ENCODE measurements at regions not wholly inside any gene's neighbourhood (a gene's known extent, or its start where the extent isn't known, plus 50 kb on each side); places are given as distances from the start of the nearest gene placed in this dataset. TPM values are rescaled to one million over a fixed set of nuclear protein-coding genes. Genes with fewer than 3 reads are reported as not detected.
"Not testable (repeated sequence)": the region's sequence is repeated elsewhere in the genome, so short reads cannot be mapped to it uniquely, and the experiment has no call there.

DNA sequence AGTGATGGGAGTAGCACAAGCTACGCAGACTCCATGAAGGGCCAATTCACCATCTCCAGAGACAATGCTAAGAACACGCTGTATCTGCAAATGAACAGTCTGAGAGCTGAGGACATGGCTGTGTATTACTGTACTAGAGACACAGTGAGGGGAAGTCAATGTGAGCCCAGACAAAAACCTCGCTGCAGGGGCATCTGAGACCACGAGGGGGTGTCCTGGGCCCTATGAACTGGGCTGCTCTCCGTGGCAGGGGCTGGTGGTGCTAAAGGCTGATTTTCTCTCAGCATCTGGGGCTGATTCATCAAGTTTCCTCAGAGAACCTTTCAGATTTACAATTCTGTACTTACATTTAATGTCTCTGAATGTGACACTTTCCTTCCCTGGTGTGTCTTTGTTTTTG lies 368.1 kb downstream of the TP53TG3F start:
- ATAC-seq (ENCODE audit: low FRiP score); DNase-seq (ENCODE audit: low spot score): not testable (repeated sequence)

- DNase-seq (ENCODE audit: low spot score); ATAC-seq (ENCODE audit: low FRiP score): not testable (repeated sequence)
Measured at GRCh38 chr16:33839157-33839556, 379.7 kb downstream of the TP53TG3F start.

DNA sequence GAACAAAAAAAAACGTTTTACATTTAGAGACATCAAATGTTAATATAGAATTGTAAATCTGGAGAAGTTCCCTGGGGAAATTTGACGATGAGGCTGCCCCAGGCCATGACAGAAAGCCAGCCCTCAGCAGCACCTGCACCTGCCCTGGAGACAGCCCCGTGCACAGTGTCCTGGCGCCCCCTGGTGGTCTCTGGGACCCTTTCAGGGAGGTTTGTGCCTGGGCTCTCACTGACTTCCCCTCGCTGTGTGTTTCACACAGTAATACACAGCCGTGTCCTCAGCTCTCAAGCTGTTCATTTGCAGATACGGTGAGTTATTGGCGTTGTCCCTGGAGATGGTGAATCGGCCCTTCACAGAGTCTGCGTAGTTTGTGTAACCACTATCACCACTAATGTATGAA lies 385.1 kb downstream of the TP53TG3F start:
- not testable (repeated sequence) for ATAC-seq (ENCODE audit: low FRiP score); DNase-seq (ENCODE audit: low spot score)

Small RNA genes in the stretch of these regions (small RNA-seq; reads per million reads assigned to genes)
- gene AC136428.2 (not detected), gene ENPP7P13 (not detected)

Data from omental fat pad (tissue), 2 donors.